ENCODE measurements at regions not wholly inside any gene's neighbourhood (a gene's known extent, or its start where the extent isn't known, plus 50 kb on each side); places are given as distances from the start of the nearest gene placed in this dataset.

GRCh38 chr5:126348855-126349635 is 74.2 kb upstream of the GRAMD2B start:
- Histone ChIP-seq H2AFZ (ENCODE audit: control insufficient read depth, low read depth, low read length) (no peak overlapping the region), H3K27ac (ENCODE audit: control insufficient read depth, insufficient read depth) (no peak overlapping the region), H3K79me2 (ENCODE audit: control insufficient read depth, insufficient read depth, low read length) (no peaks in the 10 kb centered on the region), H3K4me1 (ENCODE audit: control insufficient read depth, insufficient read depth, low read length) (no peaks in the 10 kb centered on the region), H4K20me1 (ENCODE audit: control insufficient read depth, insufficient read depth) (no peaks in the 10 kb centered on the region), H3K9ac (ENCODE audit: control insufficient read depth, insufficient read depth, low read length) (no peak overlapping the region), H3K36me3 (ENCODE audit: control insufficient read depth in 2 of 2, insufficient read depth in 2 of 2, low read length in 1 of 2) (no peaks in the 10 kb centered on the region), H3K9me3 (replicated peaks; ENCODE audit: control insufficient read depth, insufficient read depth, low read length) (no peaks in the 10 kb centered on the region), H3K4me2 (ENCODE audit: control insufficient read depth, insufficient read depth) (no peak overlapping the region), H3K4me3 (no peak overlapping the region), H3K27me3 (replicated peaks in 1 of 2; ENCODE audit: control insufficient read depth in 2 of 2, insufficient read depth in 2 of 2, low read length in 1 of 2) (peaks cover 0 to 4% of the 10 kb centered on the region in 2 experiments; a peak in 1 of 4 replicates)
- intact Hi-C loops (cut with micrococcal nuclease; ENCODE audit: unreplicated experiment), result no loop called here
- BruUV-seq (replicated peaks), result no TSS peak
- DNase-seq (ENCODE audit: low read depth, low spot score) (no peak), ATAC-seq (no peak), FAIRE-seq (no peak)
- no peak for TF ChIP-seq FOXM1 (IDR thresholded peaks at IDR 0.05; ENCODE audit: low read depth, low read length)
- POLR2A ChIA-PET, result interaction anchor here (0.6 kb wide), 1 partner anchor 310 kb away, joined by 5 read pairs; no protein-coding TSS in a partner anchor
- SMC1A ChIA-PET (ENCODE audit: uncharacterized antibody, unreplicated experiment), result interaction anchor here (0.6 to 3.3 kb wide), 7 partner anchors 10 to 191 kb away, joined by 3 to 13 read pairs (median 4); no protein-coding TSS in a partner anchor
- RAD21 ChIA-PET (ENCODE audit: unreplicated experiment), result interaction anchor here (1.4 kb wide), 1 partner anchor 11 kb away, joined by 3 read pairs; no protein-coding TSS in a partner anchor
- CTCF ChIA-PET, result interaction anchor here (1.0 to 12.8 kb wide), 6 partner anchors 10 to 193 kb away, joined by 3 to 133 read pairs (median 18); no protein-coding TSS in a partner anchor
- 17% methylated on average over 3 of the region's 3 CpGs for WGBS (ENCODE audit: insufficient coverage, insufficient replicate concordance, low lambda C conversion rate, missing lambda C conversion rate)
- in situ Hi-C loops (cut with MboI), result no loop called here

- H3K27ac ChIP-seq (ENCODE audit: control insufficient read depth, insufficient read depth), result no peak overlapping the region
- TF ChIP-seq ESRRA (IDR thresholded peaks at IDR 0.05; ENCODE audit: low read length), result no peak
- TF ChIP-seq USF1 (IDR thresholded peaks at IDR 0.05; ENCODE audit: borderline replicate concordance, extremely low read length, insufficient read depth, low read depth, low read length), result no peak
- TF ChIP-seq ZZZ3 (IDR thresholded peaks at IDR 0.05; ENCODE audit: control insufficient read depth, insufficient read length, low read depth), result no peak
- TF ChIP-seq KDM1A (IDR thresholded peaks at IDR 0.05; ENCODE audit: borderline replicate concordance), result no peak
Measured at GRCh38 chr5:126351153-126351552, 72.1 kb upstream of the GRAMD2B start.

More at GRCh38 chr5:126351153-126351552, 72.1 kb upstream of the GRAMD2B start:
- no peaks in the 10 kb centered on the region for H4K20me1 ChIP-seq (ENCODE audit: control insufficient read depth, insufficient read depth)
- ATAC-seq (no peak), FAIRE-seq (no peak), DNase-seq (ENCODE audit: low read depth, low spot score) (no peak)
- ChIA-PET CTCF (interaction anchor here (0.7 to 12.8 kb wide), 7 partner anchors 12 to 188 kb away, joined by 3 to 133 read pairs (median 9); no protein-coding TSS in a partner anchor), SMC1A (ENCODE audit: uncharacterized antibody, unreplicated experiment) (interaction anchor here (0.7 to 1.4 kb wide), 6 partner anchors 9 to 189 kb away, joined by 3 to 5 read pairs (median 4); no protein-coding TSS in a partner anchor), RAD21 (ENCODE audit: unreplicated experiment) (interaction anchor here (1.4 to 2.0 kb wide), 2 partner anchors 13 to 190 kb away, joined by 7 to 10 read pairs; no protein-coding TSS in a partner anchor), POLR2A (no interaction called here)
- no peaks in the 10 kb centered on the region for H3K27me3 ChIP-seq (replicated peaks in 1 of 2; ENCODE audit: control insufficient read depth in 2 of 2, insufficient read depth in 2 of 2, low read length in 1 of 2)
- no peaks in the 10 kb centered on the region for H3K9me3 ChIP-seq (replicated peaks; ENCODE audit: control insufficient read depth, insufficient read depth, low read length)
- H3K4me1 ChIP-seq (ENCODE audit: control insufficient read depth, insufficient read depth, low read length), result no peaks in the 10 kb centered on the region
- H3K4me3 ChIP-seq, result no peak overlapping the region
- 0% methylated on average over 1 of the region's 1 CpG for WGBS (ENCODE audit: insufficient coverage, insufficient replicate concordance, low lambda C conversion rate, missing lambda C conversion rate)
- in situ Hi-C loops (cut with MboI) (loop anchor here (5.0 to 10.0 kb wide), 2 partner anchors 186 to 444 kb away; no protein-coding TSS in a partner anchor), intact Hi-C loops (cut with micrococcal nuclease; ENCODE audit: unreplicated experiment) (loop anchor here (10.0 kb wide), 1 partner anchor 444 kb away; no protein-coding TSS in a partner anchor)
- no peaks in the 10 kb centered on the region for H3K79me2 ChIP-seq (ENCODE audit: control insufficient read depth, insufficient read depth, low read length)
- H3K4me2 ChIP-seq (ENCODE audit: control insufficient read depth, insufficient read depth), result no peak overlapping the region
- no peak overlapping the region for H3K9ac ChIP-seq (ENCODE audit: control insufficient read depth, insufficient read depth, low read length)
- no peak overlapping the region for H2AFZ ChIP-seq (ENCODE audit: control insufficient read depth, low read depth, low read length)
- no TSS peak for BruUV-seq (replicated peaks)
- H3K36me3 ChIP-seq (ENCODE audit: control insufficient read depth in 2 of 2, insufficient read depth in 2 of 2, low read length in 1 of 2), result no peaks in the 10 kb centered on the region

Data from GM12878 (cell line).